HEK293T (cell line): ENCODE measurements at regions not wholly inside any gene's neighbourhood (a gene's known extent, or its start where the extent isn't known, plus 50 kb on each side); places are given as distances from the start of the nearest gene placed in this dataset.

Source experiments
- BHLHE40 ChIP-seq: fragments of 450-650 bp; IDR thresholded peaks from 2 replicates; pipeline ENCODE4 v1.6.1; 2016; ENCODE audit warnings: mild to moderate bottlenecking, moderate library complexity, borderline replicate concordance
- CTBP1 ChIP-seq: fragments of 450-650 bp; IDR thresholded peaks from 2 replicates; pipeline ENCODE4 v1.6.1; 2016; ENCODE audit warnings: borderline replicate concordance
- FOXA1 ChIP-seq: fragments of 450-650 bp; IDR thresholded peaks from 2 replicates; pipeline ENCODE4 v1.6.1; 2016; ENCODE audit warnings: mild to moderate bottlenecking
- FOXK2 ChIP-seq: fragments of 450-650 bp; IDR thresholded peaks from 2 replicates; pipeline ENCODE4 v1.6.1; 2016; ENCODE audit warnings: mild to moderate bottlenecking
- FOXM1 ChIP-seq: fragments of 450-650 bp; IDR thresholded peaks from 2 replicates; pipeline ENCODE4 v1.6.1; 2017; ENCODE audit warnings: mild to moderate bottlenecking, borderline replicate concordance
- L3MBTL2 ChIP-seq: fragments of 450-650 bp; conservative IDR thresholded peaks from 2 replicates; pipeline ENCODE4 v1.6.1; 2016; ENCODE audit warnings: mild to moderate bottlenecking
- NFRKB ChIP-seq: fragments of 450-650 bp; IDR thresholded peaks from 2 replicates; pipeline ENCODE4 v1.6.1; 2016; ENCODE audit warnings: mild to moderate bottlenecking, moderate library complexity
- SP1 ChIP-seq: fragments of 450-650 bp; IDR thresholded peaks from 2 replicates; pipeline ENCODE4 v1.6.1; 2017
- SUZ12 ChIP-seq: fragments of 450-650 bp; IDR thresholded peaks from 2 replicates; pipeline ENCODE4 v1.6.1; 2016; ENCODE audit warnings: mild to moderate bottlenecking
- TARDBP ChIP-seq: fragments of 450-650 bp; IDR thresholded peaks from 2 replicates; pipeline ENCODE4 v1.6.1; 2016
- ZNF384 ChIP-seq: fragments of 450-650 bp; IDR thresholded peaks from 2 replicates; pipeline ENCODE4 v1.6.1; 2016
- TF ChIP-seq, protein P1 (sequence below): fragments of 450-650 bp; IDR thresholded peaks from 2 replicates; pipeline ENCODE4 v1.6.1; 2016

- no peak for TF ChIP-seq TARDBP
- TF ChIP-seq, protein P1, sequence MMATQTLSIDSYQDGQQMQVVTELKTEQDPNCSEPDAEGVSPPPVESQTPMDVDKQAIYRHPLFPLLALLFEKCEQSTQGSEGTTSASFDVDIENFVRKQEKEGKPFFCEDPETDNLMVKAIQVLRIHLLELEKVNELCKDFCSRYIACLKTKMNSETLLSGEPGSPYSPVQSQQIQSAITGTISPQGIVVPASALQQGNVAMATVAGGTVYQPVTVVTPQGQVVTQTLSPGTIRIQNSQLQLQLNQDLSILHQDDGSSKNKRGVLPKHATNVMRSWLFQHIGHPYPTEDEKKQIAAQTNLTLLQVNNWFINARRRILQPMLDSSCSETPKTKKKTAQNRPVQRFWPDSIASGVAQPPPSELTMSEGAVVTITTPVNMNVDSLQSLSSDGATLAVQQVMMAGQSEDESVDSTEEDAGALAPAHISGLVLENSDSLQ = no peak
- TF ChIP-seq SUZ12 = no peak
- no peak for TF ChIP-seq SP1
- no peak for TF ChIP-seq NFRKB
- no peak for TF ChIP-seq FOXM1
- no peak for TF ChIP-seq FOXK2
- TF ChIP-seq L3MBTL2 = no peak
- TF ChIP-seq BHLHE40 = no peak
- TF ChIP-seq ZNF384 = no peak
- TF ChIP-seq CTBP1 = no peak
- TF ChIP-seq FOXA1 = no peak
Observed at GRCh38 chr2:39511605-39512433, 74.7 kb upstream of the MAP4K3 start.
